ENCODE measurements at regions not wholly inside any gene's neighbourhood (a gene's known extent, or its start where the extent isn't known, plus 50 kb on each side); places are given as distances from the start of the nearest gene placed in this dataset.
A peak's percentile ranks its signal among the peaks of the same experiment; 100 is the strongest.

GRCh38 chr13:80180740-80181355 is 160.1 kb downstream of the SPRY2 start:
- Histone ChIP-seq H3K9me3 (ENCODE audit: control insufficient read depth in 1 of 2, insufficient read depth in 1 of 2, low read length in 2 of 2) (peaks cover 0 to 3% of the 10 kb centered on the region in 2 experiments), H3K27me3 (ENCODE audit: control insufficient read depth in 1 of 2, insufficient read depth in 2 of 2, low read length in 2 of 2) (no peaks in the 10 kb centered on the region), H3K27ac (ENCODE audit: low read depth in 1 of 2, low read length in 2 of 2) (no peak overlapping the region), H3K4me3 (ENCODE audit: low read length) (no peak overlapping the region), H3K4me1 (ENCODE audit: insufficient read depth, low read length) (no peaks in the 10 kb centered on the region), H3K36me3 (ENCODE audit: insufficient read depth, low read length) (no peaks in the 10 kb centered on the region)
- DNase-seq (no peak), ATAC-seq (ENCODE audit: poor library complexity) (no peak)
- ChIA-PET CTCF (no interaction called here), POLR2A (no interaction called here)
- TF ChIP-seq CTCF (IDR thresholded peaks at IDR 0.05), result no peak
- no peak overlapping the region for H3K4me3 Mint-ChIP-seq
- intact Hi-C loops (cut with DNase I, micrococcal nuclease), result no loop called here
- H3K4me1 Mint-ChIP-seq (ENCODE audit: low read depth), result no peaks in the 10 kb centered on the region
- H3K36me3 Mint-ChIP-seq (ENCODE audit: low read depth), result no peaks in the 10 kb centered on the region
- no peak overlapping the region for H3K27ac Mint-ChIP-seq
- H3K27me3 Mint-ChIP-seq, result no peaks in the 10 kb centered on the region
- H3K9me3 Mint-ChIP-seq, result no peaks in the 10 kb centered on the region

GRCh38 chr13:80177327-80177726 is 163.6 kb downstream of the SPRY2 start:
- H3K4me1 ChIP-seq (ENCODE audit: insufficient read depth, low read length), result no peaks in the 10 kb centered on the region

GRCh38 chr13:80173224-80173623 is 167.7 kb downstream of the SPRY2 start:
- DNase-seq (peak in 3 of 14 experiments; percentile 20 to 55 (median 50)), ATAC-seq (ENCODE audit: poor library complexity) (no peak)
- H3K4me1 ChIP-seq (ENCODE audit: insufficient read depth, low read length), result no peaks in the 10 kb centered on the region
- H3K27me3 ChIP-seq (ENCODE audit: control insufficient read depth in 1 of 2, insufficient read depth in 2 of 2, low read length in 2 of 2), result no peaks in the 10 kb centered on the region
- intact Hi-C loops (cut with DNase I, micrococcal nuclease), result no loop called here
- no peaks in the 10 kb centered on the region for H3K27me3 Mint-ChIP-seq
- H3K4me3 ChIP-seq (ENCODE audit: low read length), result no peak overlapping the region
- H3K36me3 ChIP-seq (ENCODE audit: insufficient read depth, low read length), result no peaks in the 10 kb centered on the region
- H3K9me3 ChIP-seq (ENCODE audit: control insufficient read depth in 1 of 2, insufficient read depth in 1 of 2, low read length in 2 of 2), result peaks cover 0 to 8% of the 10 kb centered on the region in 2 experiments
- no peaks in the 10 kb centered on the region for H3K9me3 Mint-ChIP-seq
- ChIA-PET POLR2A (no interaction called here), CTCF (no interaction called here)
- H3K27ac ChIP-seq (ENCODE audit: low read depth in 1 of 2, low read length in 2 of 2), result no peak overlapping the region
- H3K36me3 Mint-ChIP-seq (ENCODE audit: low read depth), result no peaks in the 10 kb centered on the region
- no peak for TF ChIP-seq CTCF (IDR thresholded peaks at IDR 0.05)
- no peaks in the 10 kb centered on the region for H3K4me1 Mint-ChIP-seq (ENCODE audit: low read depth)
- no peak overlapping the region for H3K4me3 Mint-ChIP-seq
- H3K27ac Mint-ChIP-seq, result no peak overlapping the region

More at GRCh38 chr13:80177327-80177726, 163.6 kb downstream of the SPRY2 start:
- DNase-seq (no peak), ATAC-seq (ENCODE audit: poor library complexity) (no peak)
- no peak overlapping the region for H3K27ac Mint-ChIP-seq
- no peaks in the 10 kb centered on the region for H3K36me3 ChIP-seq (ENCODE audit: insufficient read depth, low read length)
- H3K4me3 Mint-ChIP-seq, result no peak overlapping the region
- H3K4me1 Mint-ChIP-seq (ENCODE audit: low read depth), result no peaks in the 10 kb centered on the region
- CTCF ChIA-PET, result no interaction called here
- no peaks in the 10 kb centered on the region for H3K9me3 Mint-ChIP-seq
- no peak overlapping the region for H3K27ac ChIP-seq (ENCODE audit: low read depth in 1 of 2, low read length in 2 of 2)
- peaks cover 0 to 3% of the 10 kb centered on the region in 2 experiments for H3K9me3 ChIP-seq (ENCODE audit: control insufficient read depth in 1 of 2, insufficient read depth in 1 of 2, low read length in 2 of 2)
- H3K27me3 ChIP-seq (ENCODE audit: control insufficient read depth in 1 of 2, insufficient read depth in 2 of 2, low read length in 2 of 2), result no peaks in the 10 kb centered on the region
- no peaks in the 10 kb centered on the region for H3K27me3 Mint-ChIP-seq
- H3K4me3 ChIP-seq (ENCODE audit: low read length), result no peak overlapping the region
- no peaks in the 10 kb centered on the region for H3K36me3 Mint-ChIP-seq (ENCODE audit: low read depth)
- intact Hi-C loops (cut with DNase I, micrococcal nuclease), result no loop called here
- POLR2A ChIA-PET, result no interaction called here
- TF ChIP-seq CTCF (IDR thresholded peaks at IDR 0.05), result no peak

All from CD4-positive, alpha-beta T cell (primary cell).